ENCODE measurements at regions not wholly inside any gene's neighbourhood (a gene's known extent, or its start where the extent isn't known, plus 50 kb on each side); places are given as distances from the start of the nearest gene placed in this dataset.
"Not testable (repeated sequence)": the region's sequence is repeated elsewhere in the genome, so short reads cannot be mapped to it uniquely, and the experiment has no call there.

DNA sequence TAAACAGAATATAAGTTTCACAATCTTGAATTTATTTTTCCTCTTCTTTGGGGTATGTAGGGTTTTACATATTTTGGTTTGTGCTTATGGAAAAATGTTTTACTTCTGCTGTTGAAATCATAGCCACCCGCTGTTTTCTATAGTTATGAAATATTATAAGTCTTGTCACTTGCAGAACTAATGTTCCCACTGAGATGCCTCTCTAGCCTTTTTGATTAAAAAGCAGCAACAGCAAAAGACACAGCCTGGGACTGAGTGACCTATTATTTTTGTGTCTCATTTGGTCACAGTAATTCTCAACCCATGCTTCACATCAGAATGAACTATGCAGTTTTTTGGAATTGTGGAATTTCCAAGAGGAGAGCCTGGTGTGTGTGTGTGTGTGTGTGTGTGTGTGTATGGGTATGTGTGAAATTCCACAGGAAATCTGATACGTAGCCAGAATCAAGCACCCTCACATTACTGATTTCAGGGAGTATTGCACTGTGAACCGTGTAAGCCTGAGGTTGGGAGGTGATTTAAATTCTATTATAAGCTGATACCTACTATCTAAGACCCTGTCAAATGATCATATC lies 55.7 kb upstream of the FRMD6 start:
- DNase-seq: no peak
- Histone ChIP-seq H3K27ac (no peak overlapping the region), H3K4me3 (no peak overlapping the region), H3K9me3 (no peaks in the 10 kb centered on the region), H3K27me3 (no peaks in the 10 kb centered on the region), H3K36me3 (no peaks in the 10 kb centered on the region), H3K4me1 (peaks cover 0 to 20% (median 13%) of the 10 kb centered on the region in 4 donors)
- no peak for TF ChIP-seq POLR2AphosphoS5 (IDR thresholded peaks at IDR 0.05)
- no peak for TF ChIP-seq EP300 (IDR thresholded peaks at IDR 0.05)
- TF ChIP-seq POLR2A (IDR thresholded peaks at IDR 0.05): no peak
- TF ChIP-seq, protein P1, sequence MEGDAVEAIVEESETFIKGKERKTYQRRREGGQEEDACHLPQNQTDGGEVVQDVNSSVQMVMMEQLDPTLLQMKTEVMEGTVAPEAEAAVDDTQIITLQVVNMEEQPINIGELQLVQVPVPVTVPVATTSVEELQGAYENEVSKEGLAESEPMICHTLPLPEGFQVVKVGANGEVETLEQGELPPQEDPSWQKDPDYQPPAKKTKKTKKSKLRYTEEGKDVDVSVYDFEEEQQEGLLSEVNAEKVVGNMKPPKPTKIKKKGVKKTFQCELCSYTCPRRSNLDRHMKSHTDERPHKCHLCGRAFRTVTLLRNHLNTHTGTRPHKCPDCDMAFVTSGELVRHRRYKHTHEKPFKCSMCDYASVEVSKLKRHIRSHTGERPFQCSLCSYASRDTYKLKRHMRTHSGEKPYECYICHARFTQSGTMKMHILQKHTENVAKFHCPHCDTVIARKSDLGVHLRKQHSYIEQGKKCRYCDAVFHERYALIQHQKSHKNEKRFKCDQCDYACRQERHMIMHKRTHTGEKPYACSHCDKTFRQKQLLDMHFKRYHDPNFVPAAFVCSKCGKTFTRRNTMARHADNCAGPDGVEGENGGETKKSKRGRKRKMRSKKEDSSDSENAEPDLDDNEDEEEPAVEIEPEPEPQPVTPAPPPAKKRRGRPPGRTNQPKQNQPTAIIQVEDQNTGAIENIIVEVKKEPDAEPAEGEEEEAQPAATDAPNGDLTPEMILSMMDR (IDR thresholded peaks at IDR 0.05): no peak
- WGBS, 2 donors: 80 to 83% methylated on average over 3 of the region's 3 CpGs
- intact Hi-C loops (cut with DNase I): no loop called here

DNA sequence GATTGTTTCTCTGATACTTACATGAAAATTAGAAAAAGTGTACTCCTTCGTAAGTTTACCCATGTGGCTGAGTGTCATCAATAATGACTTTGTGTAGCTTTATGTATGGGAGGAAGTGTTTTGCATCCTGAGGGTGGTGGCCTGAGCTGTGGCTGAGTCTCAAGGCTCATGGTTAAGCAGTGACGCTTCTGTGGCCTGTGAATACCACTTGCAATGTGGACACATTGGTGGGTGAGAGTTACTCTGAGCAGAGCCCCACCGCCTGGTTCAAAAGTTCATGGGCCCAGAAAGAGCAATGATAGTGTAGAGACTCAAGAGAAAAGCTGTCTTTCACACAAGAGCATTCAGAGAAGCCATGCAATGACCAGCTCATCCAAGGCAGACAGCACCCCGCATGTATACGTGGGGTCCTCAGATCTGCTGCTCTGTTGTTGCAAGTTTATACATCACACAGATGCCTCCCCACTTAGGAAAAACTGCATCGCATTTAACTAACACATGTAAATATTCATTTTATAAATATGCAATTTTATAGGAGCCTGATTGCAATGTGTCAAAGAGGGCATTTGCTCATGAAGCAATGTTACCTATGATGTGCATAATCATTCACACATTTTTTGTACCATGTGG lies 55.1 kb upstream of the FRMD6 start:
- H3K4me1 ChIP-seq: peaks cover 0 to 22% (median 14%) of the 10 kb centered on the region in 4 donors
- no peak for TF ChIP-seq POLR2AphosphoS5 (IDR thresholded peaks at IDR 0.05)
- TF ChIP-seq POLR2A (IDR thresholded peaks at IDR 0.05): no peak
- TF ChIP-seq EP300 (IDR thresholded peaks at IDR 0.05): no peak
- TF ChIP-seq, protein P1 (IDR thresholded peaks at IDR 0.05): no peak
- H3K4me3 ChIP-seq: no peak overlapping the region
- DNase-seq: no peak
- intact Hi-C loops (cut with DNase I): no loop called here
- no peaks in the 10 kb centered on the region for H3K27me3 ChIP-seq
- H3K27ac ChIP-seq: no peak overlapping the region
- no peaks in the 10 kb centered on the region for H3K9me3 ChIP-seq
- H3K36me3 ChIP-seq: no peaks in the 10 kb centered on the region
- WGBS, 2 donors: 91 to 93% methylated on average over 6 of the region's 6 CpGs

DNA sequence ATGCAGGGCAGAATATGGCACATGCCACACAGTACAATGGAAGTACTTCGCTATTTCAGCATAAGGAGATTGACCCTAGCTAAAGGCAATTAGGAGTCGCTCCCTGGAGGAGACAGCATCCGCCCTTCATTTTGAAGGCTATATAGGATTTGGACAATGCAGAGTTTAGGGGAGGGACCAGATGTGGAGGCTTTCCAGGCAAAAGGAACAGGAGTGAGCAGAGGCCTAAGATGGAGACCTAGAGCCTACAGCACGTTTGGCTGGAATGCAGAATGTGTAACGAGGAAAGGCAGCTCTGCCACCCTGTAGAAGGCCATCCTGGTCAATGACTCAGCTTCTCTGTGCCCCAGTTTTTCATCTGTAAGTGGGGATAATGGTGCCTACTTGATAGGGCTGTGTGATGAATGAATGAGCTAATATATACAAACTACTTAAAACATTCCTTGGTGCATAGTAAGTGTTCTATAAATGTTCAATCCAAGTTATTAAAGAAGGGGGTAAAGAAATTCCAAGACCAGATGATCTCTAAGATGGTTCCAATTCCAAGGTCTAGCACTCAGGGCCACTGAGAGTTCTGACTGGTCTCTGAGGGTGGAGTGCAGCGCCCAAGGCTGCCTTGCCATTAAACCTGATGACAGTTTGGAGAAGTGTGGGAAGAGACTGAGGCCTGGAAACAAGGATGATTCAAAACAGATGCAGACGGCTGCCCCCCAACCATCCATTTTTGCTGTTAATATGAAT lies 54.3 kb upstream of the FRMD6 start:
- WGBS, 2 donors: 87 to 88% methylated on average over 7 of the region's 7 CpGs
- Histone ChIP-seq H3K9me3 (no peaks in the 10 kb centered on the region), H3K27me3 (no peaks in the 10 kb centered on the region), H3K4me3 (no peak overlapping the region), H3K27ac (no peak overlapping the region), H3K4me1 (peaks cover 0 to 22% (median 14%) of the 10 kb centered on the region in 4 donors), H3K36me3 (no peaks in the 10 kb centered on the region)
- DNase-seq: no peak
- intact Hi-C loops (cut with DNase I): no loop called here
- no peak for TF ChIP-seq POLR2A (IDR thresholded peaks at IDR 0.05)
- TF ChIP-seq POLR2AphosphoS5 (IDR thresholded peaks at IDR 0.05): no peak
- TF ChIP-seq, protein P1 (IDR thresholded peaks at IDR 0.05): no peak

DNA sequence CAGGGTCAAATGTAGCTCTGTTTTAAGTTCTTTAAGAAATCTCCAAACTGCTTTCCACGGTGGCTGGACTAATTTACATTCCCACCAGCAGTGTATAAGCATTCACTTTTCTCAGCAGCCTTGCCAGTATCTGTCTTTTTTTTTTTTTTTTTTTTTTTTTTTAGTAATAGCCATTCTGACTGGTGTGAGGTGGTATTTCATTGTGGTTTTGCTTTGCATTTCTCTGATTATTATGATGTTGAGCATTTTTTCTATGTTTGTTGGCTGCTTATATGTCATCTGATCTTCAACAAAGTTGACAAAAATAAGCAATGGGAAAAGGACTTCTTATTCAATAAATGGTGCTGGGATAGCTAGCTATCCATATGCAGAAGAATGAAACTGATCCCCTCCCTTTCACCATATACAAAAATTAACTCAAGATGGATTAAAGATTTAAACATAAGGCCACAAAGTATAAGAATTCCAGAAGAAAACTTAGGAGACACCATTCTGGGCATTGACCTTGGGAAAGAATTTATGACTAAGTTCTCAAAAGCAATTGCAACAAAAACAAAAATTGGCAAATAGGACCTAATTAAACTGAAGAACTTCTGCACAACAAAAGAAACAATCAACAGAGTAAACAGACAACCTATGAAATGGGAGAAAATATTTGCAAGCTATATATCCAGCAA lies 52.6 kb upstream of the FRMD6 start:
- H3K27me3 ChIP-seq; intact Hi-C loops (cut with DNase I); DNase-seq; H3K4me3 ChIP-seq; H3K9me3 ChIP-seq; H3K36me3 ChIP-seq: not testable (repeated sequence)
- Histone ChIP-seq H3K27ac (peak overlapping the region in 1 of 4 donors; percentile 55), H3K4me1 (peaks cover 0 to 25% (median 14%) of the 10 kb centered on the region in 4 donors)
- WGBS, 2 donors: 72 to 77% methylated on average over 1 of the region's 1 CpG

DNA sequence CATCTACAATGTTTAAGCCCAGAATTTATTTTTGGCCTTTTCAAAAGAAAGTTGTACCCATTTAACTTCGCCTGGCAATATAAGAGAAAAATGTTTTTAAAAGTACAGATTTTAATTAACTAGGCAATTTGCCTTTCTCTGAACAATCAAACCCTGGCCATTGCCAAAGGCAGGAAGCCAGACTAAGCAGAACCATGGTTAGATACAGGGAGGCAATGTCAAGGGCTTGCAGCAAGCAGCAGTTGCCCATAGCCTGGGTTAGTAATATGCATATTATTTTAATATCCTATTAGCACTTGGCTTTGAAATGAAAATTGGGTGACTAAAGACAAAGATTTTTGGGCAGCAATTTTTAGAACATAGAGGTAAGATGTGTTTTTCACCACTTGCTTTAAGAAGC lies 51.1 kb upstream of the FRMD6 start:
- H3K4me1 ChIP-seq: peaks cover 0 to 29% (median 14%) of the 10 kb centered on the region in 4 donors
- no peak for DNase-seq
- H3K4me3 ChIP-seq: no peak overlapping the region
- WGBS, 2 donors: 83 to 86% methylated on average over 1 of the region's 1 CpG
- TF ChIP-seq, protein P1 (IDR thresholded peaks at IDR 0.05): no peak
- TF ChIP-seq POLR2AphosphoS5 (IDR thresholded peaks at IDR 0.05) (no peak), POLR2A (IDR thresholded peaks at IDR 0.05) (no peak), EP300 (IDR thresholded peaks at IDR 0.05) (no peak)
- H3K36me3 ChIP-seq: no peaks in the 10 kb centered on the region
- intact Hi-C loops (cut with DNase I): no loop called here
- peak overlapping the region in 1 of 4 donors; percentile 55 for H3K27ac ChIP-seq
- H3K27me3 ChIP-seq: no peaks in the 10 kb centered on the region
- H3K9me3 ChIP-seq: no peaks in the 10 kb centered on the region

Measured in sigmoid colon (tissue), 6 donors.